ENCODE measurements at regions not wholly inside any gene's neighbourhood (a gene's known extent, or its start where the extent isn't known, plus 50 kb on each side); places are given as distances from the start of the nearest gene placed in this dataset.

GRCh38 chr20:57998276-57998675 lies 230.2 kb downstream of the ANKRD60 start (continued):
- TF ChIP-seq, protein P1, sequence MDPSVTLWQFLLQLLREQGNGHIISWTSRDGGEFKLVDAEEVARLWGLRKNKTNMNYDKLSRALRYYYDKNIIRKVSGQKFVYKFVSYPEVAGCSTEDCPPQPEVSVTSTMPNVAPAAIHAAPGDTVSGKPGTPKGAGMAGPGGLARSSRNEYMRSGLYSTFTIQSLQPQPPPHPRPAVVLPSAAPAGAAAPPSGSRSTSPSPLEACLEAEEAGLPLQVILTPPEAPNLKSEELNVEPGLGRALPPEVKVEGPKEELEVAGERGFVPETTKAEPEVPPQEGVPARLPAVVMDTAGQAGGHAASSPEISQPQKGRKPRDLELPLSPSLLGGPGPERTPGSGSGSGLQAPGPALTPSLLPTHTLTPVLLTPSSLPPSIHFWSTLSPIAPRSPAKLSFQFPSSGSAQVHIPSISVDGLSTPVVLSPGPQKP (IDR thresholded peaks at IDR 0.05; ENCODE audit: low read depth, low read length), result no peak
- TF ChIP-seq FOSL2 (IDR thresholded peaks at IDR 0.05) (no peak), FOSL2 (CRISPR knock-in tag; IDR thresholded peaks at IDR 0.05) (no peak), EP300 (IDR thresholded peaks at IDR 0.05) (no peak), EHMT2 (IDR thresholded peaks at IDR 0.05; ENCODE audit: low read depth) (no peak)

DNA sequence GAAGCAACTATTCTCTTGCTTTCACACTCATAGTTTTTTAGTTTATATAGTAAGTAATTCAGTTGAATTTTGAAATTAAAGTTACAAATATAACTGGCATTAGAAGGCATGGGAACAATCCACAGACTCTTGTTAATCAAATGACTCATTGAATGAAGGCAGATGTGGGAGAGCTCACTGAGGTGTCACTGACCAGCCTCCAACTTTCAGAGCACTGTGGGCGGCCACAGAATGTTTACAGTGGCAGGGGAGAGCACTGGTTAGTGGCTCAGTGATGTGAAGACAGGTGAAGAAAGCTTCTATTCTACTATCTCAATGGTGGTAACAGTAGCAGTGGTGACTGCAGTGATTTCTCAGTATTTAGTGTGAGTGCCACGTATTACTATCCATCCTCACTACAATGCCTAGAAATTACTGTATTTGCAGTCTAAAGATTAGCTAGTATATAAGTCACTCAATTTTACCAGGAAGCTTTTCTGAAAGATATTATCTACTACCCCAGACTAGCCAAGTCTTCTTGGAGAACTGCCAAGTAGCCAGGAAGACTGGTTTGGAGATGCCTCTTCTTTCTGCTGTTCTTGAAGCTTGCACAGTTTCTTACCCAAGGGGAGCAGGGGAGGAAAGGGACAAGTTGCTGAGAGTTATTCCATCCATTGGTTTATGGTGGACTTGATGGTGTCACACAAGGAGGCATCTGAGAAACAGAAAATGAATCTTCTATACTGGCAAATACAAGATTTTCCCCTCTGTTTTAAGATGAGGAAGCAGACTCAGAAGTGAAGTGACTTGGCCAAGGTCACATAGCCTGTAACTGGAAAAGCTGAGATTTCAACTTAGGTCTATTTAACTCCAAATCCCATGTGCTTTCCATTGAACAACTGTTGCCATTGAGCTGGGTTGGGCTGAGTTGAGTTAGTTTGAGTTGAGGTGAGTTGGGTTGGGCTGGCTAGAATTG lies 231.2 kb downstream of the ANKRD60 start:
- WGBS (ENCODE audit: missing lambda C conversion rate), result 28% methylated on average over 2 of the region's 2 CpGs
- Histone ChIP-seq H3K4me2 (peak overlapping the region; percentile 27; the same call in 2 of the 3 replicates), H3K4me3 (no peak overlapping the region), H3K27ac (peak overlapping the region; percentile 48 to 72), H3K4me1 (peaks cover 38% of the 10 kb centered on the region), H3K9me3 (no peaks in the 10 kb centered on the region)
- POLR2A ChIA-PET, result interaction anchor here (1.0 kb wide), 1 partner anchor 18 kb away, joined by 6 read pairs; no protein-coding TSS in a partner anchor
- TF ChIP-seq FOXS1 (CRISPR knock-in tag; IDR thresholded peaks at IDR 0.05) (no peak), EHF (CRISPR knock-in tag; IDR thresholded peaks at IDR 0.05) (no peak)
- peak; percentile 42 to 45 for DNase-seq (ENCODE audit: low read depth in 1 of 2, low spot score in 1 of 2)
- FAIRE-seq, result no peak
- CTCF ChIA-PET, result interaction anchor here (1.2 to 1.3 kb wide), 2 partner anchors 9 to 18 kb away, joined by 3 read pairs; no protein-coding TSS in a partner anchor
- ATAC-seq, result peak; percentile 34 to 35; a peak in 1 of 6 replicates

DNA sequence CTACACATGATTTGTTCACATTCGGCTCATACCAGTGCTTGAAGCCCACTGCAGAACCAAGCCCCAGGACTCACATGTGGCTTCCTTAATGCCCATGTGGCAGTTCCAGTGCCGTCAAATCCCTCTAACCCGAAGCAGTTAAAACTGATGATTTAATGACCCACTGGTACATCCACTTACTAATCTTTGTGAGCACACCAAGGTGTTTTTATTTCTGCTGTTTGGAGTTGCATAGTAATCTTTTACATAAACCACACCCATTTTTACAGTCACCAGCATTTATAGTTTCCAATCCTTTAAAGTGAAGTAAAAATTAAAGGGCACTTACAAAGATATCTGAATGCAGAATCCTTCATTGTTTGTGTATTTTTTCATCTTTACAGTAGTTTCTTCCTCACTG lies 232.0 kb downstream of the ANKRD60 start:
- POLR2A ChIA-PET, result interaction anchor here (0.6 kb wide), 1 partner anchor 18 kb away, joined by 4 read pairs; no protein-coding TSS in a partner anchor
- CTCF ChIA-PET, result no interaction called here
- Histone ChIP-seq H3K9me3 (no peaks in the 10 kb centered on the region), H3K4me2 (peak overlapping the region; percentile 27; the same call in 2 of the 3 replicates), H3K4me3 (no peak overlapping the region), H3K27ac (peak overlapping the region; percentile 48 to 83), H3K4me1 (peaks cover 45% of the 10 kb centered on the region)
- DNase-seq (ENCODE audit: low read depth in 1 of 2, low spot score in 1 of 2), result no peak
- TF ChIP-seq MAX (IDR thresholded peaks at IDR 0.05), result 0 out of 2 replicates have a peak, but pooled peaks have one; percentile 30
- TF ChIP-seq ZFP36 (IDR thresholded peaks at IDR 0.05; ENCODE audit: borderline replicate concordance, partially characterized antibody), result no peak
- TF ChIP-seq, protein P2, sequence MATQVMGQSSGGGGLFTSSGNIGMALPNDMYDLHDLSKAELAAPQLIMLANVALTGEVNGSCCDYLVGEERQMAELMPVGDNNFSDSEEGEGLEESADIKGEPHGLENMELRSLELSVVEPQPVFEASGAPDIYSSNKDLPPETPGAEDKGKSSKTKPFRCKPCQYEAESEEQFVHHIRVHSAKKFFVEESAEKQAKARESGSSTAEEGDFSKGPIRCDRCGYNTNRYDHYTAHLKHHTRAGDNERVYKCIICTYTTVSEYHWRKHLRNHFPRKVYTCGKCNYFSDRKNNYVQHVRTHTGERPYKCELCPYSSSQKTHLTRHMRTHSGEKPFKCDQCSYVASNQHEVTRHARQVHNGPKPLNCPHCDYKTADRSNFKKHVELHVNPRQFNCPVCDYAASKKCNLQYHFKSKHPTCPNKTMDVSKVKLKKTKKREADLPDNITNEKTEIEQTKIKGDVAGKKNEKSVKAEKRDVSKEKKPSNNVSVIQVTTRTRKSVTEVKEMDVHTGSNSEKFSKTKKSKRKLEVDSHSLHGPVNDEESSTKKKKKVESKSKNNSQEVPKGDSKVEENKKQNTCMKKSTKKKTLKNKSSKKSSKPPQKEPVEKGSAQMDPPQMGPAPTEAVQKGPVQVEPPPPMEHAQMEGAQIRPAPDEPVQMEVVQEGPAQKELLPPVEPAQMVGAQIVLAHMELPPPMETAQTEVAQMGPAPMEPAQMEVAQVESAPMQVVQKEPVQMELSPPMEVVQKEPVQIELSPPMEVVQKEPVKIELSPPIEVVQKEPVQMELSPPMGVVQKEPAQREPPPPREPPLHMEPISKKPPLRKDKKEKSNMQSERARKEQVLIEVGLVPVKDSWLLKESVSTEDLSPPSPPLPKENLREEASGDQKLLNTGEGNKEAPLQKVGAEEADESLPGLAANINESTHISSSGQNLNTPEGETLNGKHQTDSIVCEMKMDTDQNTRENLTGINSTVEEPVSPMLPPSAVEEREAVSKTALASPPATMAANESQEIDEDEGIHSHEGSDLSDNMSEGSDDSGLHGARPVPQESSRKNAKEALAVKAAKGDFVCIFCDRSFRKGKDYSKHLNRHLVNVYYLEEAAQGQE (IDR thresholded peaks at IDR 0.05), result no peak
- no peak for ATAC-seq
- WGBS (ENCODE audit: missing lambda C conversion rate), result 77% methylated on average over 3 of the region's 3 CpGs
- FAIRE-seq, result no peak

- Histone ChIP-seq H3K9me3 (no peaks in the 10 kb centered on the region), H3K27ac (peak overlapping the region; percentile 48 to 83), H3K4me3 (no peak overlapping the region), H3K4me2 (no peak overlapping the region), H3K4me1 (peaks cover 55% of the 10 kb centered on the region)
- 91% methylated on average over 7 of the region's 8 CpGs for WGBS (ENCODE audit: missing lambda C conversion rate)
- no peak for FAIRE-seq
- ATAC-seq, result no peak
- POLR2A ChIA-PET, result interaction anchor here (0.6 kb wide), 1 partner anchor 17 kb away, joined by 4 read pairs; no protein-coding TSS in a partner anchor
- CTCF ChIA-PET, result no interaction called here
- DNase-seq (ENCODE audit: low read depth in 1 of 2, low spot score in 1 of 2), result no peak
- no peak for TF ChIP-seq HDAC2 (IDR thresholded peaks at IDR 0.05)
- TF ChIP-seq HOXB13 (CRISPR knock-in tag; IDR thresholded peaks at IDR 0.05; ENCODE audit: low read depth), result no peak
- TF ChIP-seq GATA3 (IDR thresholded peaks at IDR 0.05; ENCODE audit: borderline replicate concordance), result no peak
- TF ChIP-seq HMGXB4 (CRISPR knock-in tag; IDR thresholded peaks at IDR 0.05; ENCODE audit: borderline replicate concordance), result no peak
- no peak for TF ChIP-seq FOSL2 (IDR thresholded peaks at IDR 0.05)
- TF ChIP-seq FOSL2 (CRISPR knock-in tag; IDR thresholded peaks at IDR 0.05), result no peak
- no peak for TF ChIP-seq RAD21 (conservative IDR thresholded peaks at IDR 0.05 in 1 of 2, IDR thresholded peaks at IDR 0.05 in 1 of 2)
- no peak for TF ChIP-seq ZNF302 (CRISPR knock-in tag; IDR thresholded peaks at IDR 0.05)
- TF ChIP-seq HOXA7 (CRISPR knock-in tag; IDR thresholded peaks at IDR 0.05), result no peak
- no peak for TF ChIP-seq MAX (IDR thresholded peaks at IDR 0.05)
These were observed 233.0 kb downstream of the ANKRD60 start for GRCh38 chr20:57995381-57995977.

Measured in A549 (cell line).